NCI-H2107 (cell line): ENCODE measurements at regions not wholly inside any gene's neighbourhood (a gene's known extent, or its start where the extent isn't known, plus 50 kb on each side); places are given as distances from the start of the nearest gene placed in this dataset.
"Not testable (repeated sequence)": the region's sequence is repeated elsewhere in the genome, so short reads cannot be mapped to it uniquely, and the experiment has no call there.

ENCODE experiments used
- DNase-seq: peaks from one replicate; lab custom pipeline; 2025; lab: John Stamatoyannopoulos, UW

DNA sequence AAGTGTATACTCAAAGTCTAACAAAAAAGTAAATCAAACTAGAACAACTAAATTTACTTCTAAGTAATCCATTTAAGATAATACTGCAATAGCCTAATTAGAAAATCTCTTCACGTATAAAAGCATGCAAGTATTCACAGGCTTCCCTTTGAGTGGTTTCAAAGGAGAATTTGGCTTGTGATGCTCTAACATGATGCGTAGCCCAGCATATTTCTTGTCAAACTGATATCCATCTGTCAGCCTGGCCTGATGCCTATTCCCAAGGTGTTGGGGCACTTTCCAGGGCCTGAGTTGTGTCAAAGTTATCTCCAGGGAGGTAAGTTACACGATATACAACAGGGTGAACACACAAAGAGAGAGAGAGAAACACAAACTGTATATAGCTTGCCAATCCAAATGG, 287.0 kb upstream of the MAGEB18 start:
- no peak for DNase-seq

DNA sequence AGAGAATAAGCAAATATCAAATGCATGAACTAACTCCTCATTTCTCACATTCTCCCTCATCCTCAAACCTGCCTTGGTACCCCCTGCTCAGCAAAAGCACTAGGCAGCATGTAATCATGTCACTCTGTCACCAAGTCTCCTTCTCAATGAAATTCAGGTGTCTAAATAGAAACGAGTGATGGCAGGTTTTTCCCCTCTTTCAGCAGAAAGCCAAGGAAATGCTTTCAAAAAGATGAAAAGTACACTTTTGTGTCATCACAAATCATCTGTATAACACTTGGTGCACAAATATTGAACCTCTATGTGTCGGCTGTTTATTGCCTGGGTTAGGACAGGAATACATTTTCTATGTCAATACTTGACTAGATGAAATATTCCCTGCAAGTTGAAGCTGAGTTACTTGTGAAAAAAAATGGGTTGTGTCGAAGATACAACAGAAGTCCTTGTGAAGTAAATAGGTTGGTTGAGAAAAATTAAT, 285.1 kb upstream of the MAGEB18 start:
- DNase-seq: no peak

DNA sequence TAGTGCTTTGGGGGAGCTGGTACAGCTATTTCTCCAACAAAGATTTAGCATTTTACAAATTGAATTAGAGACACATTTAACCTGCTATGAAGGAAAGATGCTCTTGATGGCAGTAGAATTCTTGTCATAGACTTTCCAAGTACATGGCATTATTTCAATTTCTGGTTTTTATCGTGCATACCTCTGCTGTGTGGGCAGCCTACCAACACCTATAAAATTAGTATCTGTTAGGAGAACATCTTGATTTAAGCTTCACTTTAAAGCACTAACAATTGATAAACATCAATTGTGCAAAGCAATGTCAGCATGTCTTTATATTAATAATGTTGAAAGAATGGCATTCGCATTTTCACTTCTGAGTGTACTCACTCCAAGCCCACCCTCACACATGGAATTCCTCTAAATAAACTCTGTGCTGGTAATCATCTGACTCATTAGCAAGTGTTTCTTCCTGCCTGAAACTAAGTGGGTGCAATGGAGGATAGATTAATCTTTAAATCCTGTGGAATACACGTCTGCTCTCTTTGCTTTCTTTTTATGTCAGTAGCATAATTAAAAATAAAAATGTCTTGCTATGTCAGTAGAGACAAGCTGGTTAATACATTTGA, 279.8 kb upstream of the MAGEB18 start:
- no peak for DNase-seq

DNA sequence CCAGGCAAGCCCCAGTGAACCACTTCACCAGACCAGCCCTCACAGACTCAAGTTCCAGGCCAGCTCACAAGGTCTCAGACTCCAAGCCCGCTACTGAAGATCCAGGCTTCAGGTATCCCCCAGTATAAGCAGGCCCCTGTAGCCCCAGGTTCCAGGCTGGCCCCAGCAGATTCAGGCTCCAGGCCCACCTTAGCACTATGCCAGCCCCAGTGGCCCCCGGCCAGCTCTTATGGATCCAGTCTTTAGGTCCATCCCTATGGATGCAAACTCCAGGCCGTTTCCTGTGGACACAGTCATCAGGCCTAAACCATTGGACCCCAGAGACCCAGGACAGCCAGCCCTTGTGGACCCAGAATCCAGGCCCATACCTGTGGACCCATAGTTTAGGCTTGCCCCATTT, 277.8 kb upstream of the MAGEB18 start:
- DNase-seq: no peak

DNA sequence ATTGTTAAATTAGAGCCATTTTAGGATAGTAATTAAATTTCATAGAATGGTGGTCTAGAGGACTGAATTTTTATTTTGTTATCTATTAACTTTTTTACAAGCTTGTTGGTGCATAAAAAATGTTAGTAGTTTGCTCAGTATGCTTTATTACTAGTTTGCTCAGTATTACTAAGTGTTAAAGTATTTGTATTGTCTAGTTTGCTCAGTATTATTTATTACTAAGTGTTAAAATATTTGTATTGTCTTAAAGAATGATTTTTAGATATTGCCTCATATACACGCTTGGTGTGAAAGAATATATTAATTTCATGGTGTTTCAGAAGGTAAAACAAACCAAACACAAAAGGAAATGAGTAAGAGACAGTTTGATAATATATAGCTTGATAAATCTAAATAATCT, 268.4 kb upstream of the MAGEB18 start:
- no peak for DNase-seq

DNA sequence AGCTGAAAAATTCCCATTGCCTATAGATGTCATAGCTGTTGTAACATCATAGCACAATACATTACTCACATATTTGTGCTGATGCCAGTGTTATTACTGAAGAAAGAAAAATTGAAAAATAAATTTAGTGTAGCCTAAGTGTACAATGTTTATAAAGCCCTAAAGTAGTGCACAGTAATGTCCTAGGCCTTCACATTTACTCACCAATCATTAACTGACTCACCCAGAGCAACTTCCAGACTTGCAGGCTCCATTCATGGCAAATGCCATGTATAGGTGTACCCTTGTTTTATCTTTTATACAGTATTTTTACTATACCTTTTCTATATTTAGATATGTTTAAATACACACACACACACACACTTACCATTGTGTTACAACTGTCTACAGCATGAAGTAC, 265.4 kb upstream of the MAGEB18 start:
- DNase-seq: no peak

DNA sequence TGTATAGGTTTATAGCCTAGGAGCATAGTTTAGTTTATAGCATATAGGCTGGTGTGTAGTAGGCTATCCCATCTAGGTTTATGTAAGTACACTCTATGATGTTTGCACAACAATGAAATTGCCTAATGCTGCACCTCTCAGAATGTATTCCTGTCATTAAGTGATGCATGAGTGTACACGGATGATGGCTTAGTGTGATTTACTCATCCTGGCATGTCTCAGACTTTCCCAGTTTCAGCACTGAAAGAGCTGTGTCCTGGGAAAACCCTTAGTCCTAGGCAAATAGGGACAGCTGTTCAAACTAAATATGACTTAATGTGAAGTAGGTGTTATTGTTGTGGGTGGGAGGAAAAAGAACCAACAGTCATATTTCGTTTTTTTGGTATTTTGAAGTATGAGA, 264.9 kb upstream of the MAGEB18 start:
- DNase-seq: no peak

DNA sequence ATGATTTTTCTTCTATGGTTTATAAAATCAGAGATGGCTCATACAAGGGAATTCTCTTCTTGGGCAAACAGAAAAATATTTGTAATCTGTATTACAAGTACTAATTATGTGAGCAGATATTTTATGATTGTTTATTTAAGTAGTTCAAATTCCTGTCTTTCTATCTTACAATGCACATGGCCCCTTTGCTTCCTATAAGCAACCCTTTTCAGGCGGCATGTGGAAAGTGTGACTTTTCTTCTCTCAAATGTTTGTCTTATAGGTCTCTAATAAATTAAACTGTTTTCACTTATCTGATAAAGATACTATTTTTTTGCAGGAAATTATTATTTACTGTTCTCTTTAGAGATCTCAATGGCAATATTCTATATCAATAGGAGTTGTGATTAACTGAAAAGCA, 259.3 kb upstream of the MAGEB18 start:
- DNase-seq: no peak

DNA sequence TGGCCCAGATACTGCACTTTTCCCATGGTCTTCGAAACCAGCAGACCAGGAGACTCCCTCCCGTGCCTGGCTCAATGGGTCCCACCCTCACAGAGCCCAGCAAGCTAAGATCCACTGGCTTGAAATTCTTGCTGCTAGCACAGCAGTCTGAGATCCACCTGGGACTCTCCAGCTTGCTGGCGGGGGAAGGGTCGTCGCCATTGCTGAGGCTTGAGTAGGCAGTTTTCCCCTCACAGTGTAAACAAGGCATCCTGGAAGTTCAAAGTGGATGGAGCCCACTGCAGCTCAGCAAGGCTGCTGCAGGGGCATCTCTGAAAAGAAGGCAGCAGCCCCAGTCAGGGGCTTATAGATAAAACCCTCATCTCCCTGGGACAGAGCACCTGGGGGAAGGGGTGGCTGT, 255.6 kb upstream of the MAGEB18 start:
- DNase-seq: not testable (repeated sequence)

DNA sequence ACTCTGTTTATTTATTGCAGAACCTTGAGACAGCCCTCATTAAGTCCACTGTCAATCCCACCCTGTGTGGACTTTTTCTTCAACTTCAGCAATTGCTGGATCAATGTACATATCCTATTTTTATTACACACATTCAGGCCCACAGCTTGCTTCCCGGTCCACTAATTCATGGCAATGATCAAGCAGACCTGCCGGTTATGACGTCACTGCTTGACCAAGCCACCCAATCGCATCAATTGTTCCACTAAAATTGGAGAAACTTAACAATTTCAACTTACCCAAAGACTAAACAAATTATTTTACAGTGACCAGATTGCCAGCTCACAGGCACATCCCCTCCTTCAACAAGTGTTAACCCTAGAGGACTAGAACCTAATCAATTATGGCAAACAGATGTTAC, 240.4 kb upstream of the MAGEB18 start:
- DNase-seq: no peak

DNA sequence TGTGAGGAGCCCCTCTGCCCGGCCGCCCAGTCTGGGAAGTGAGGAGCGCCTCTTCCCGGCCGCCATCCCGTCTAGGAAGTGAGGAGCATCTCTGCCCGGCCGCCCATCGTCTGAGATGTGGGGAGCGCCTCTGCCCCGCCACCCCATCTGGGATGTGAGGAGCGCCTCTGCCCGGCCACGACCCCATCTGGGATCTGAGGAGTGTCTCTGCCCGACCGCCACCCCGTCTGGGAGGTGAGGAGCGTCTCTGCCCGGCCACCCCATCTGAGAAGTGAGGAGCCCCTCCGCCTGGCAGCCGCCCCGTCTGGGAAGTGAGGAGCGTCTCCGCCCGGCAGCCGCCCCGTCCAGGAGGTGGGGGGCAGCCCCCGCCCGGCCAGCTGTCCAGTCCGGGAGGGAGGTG, 232.4 kb upstream of the MAGEB18 start:
- DNase-seq: not testable (repeated sequence)

DNA sequence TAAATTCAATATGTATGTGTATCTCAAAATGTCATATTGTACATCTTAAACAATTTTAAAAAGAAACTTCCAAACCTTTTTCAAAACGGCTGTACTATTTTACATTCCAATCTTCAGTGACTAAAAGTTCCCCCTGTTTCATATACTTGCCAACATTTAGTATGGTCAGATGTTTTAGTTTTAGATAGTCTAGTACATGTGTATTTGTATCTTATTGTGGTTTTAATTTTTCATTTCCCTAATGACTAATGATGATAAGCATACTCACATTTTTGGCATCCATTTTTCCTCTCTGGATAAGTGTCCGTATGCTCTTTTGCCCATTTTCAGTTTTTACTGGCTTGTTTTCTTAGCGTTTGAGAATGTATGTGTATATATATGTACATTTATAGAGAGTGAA, 212.2 kb upstream of the MAGEB18 start:
- DNase-seq: no peak

DNA sequence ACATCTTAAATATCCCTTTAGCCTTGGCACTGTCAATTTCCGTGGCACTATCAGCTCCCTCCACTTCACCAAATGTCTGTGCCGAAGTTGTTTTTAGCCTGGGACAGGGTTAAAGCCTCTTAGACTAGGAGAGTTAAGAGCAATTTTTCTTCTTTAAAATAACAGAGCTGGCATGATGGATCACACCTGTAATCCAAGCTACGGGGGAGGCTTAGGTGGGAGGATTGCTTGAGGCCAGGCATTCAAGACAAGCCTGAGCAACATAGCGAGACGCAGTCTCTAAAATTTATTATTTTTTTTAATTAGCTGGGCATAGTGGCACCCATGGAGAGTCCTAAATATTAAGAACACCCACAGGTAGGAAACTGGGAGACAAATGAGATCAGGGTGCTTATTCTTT, 209.8 kb upstream of the MAGEB18 start:
- no peak for DNase-seq

DNA sequence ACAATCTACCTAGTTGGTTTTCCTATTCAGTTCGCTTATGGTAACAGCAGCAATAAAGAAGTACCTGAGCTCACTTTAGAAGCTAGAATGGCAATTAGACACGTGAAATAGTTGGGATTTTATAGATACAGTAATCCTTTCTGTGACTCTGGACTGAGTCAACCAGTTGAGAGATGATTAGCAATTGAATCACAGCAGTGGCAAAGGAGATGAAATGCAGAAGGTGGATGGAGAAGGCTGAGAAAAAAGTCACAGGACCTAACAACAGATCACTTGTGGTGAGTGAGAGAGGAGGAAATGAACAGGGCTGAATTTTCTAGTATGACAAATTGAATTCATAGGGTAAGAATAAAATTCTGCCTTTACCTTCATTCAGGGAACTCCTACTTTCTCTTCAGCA, 197.1 kb upstream of the MAGEB18 start:
- DNase-seq: no peak

DNA sequence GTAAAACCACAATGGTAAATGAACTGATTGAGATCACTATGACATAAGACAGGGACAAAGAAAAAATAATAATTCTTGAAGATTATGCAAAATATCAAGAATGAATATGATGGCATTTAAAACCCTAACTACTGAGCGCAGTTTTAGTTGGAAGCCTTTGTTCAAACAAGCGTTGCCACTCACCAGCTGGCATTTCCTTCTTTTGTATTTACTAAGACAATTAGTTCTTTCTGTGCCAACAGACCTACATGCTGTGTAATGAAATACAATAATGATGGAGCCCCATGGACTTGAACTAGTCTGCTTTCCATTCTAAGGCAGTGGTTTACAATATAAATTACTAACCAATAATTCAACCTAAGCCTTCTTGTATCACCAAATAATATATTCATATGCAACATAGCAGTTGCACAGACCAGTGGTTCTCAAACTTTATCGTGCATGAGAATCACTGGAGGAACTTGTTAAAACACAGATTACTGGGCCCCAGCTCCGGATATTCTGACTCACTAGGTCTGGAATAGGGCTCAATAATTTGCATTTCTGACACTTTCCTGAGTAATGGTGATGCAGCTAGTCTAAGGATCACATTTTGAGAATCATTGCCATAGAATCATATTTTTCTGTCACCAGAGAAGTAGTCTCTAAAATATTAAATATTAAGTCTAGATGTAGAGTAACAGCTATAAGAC, 196.4 kb upstream of the MAGEB18 start:
- no peak for DNase-seq

DNA sequence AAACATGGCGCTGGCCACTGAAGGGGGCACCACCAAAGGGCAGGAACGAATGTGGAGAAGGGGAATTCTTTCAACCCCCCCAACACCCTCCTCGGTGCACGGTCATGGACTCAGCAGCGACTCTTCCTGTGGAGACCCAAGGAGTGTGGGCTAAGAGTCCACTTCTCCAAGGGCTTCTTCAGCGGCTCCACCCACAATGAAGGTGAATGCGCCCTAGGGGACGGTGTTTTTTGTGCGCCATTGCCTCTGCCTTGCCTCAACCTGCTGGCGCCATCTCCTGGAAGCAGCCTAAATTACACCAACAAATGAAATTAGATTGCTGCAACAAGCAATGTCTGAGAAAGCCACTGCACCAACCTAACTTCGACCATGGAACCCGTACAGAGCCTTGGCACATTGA, 169.2 kb upstream of the MAGEB18 start:
- no peak for DNase-seq

DNA sequence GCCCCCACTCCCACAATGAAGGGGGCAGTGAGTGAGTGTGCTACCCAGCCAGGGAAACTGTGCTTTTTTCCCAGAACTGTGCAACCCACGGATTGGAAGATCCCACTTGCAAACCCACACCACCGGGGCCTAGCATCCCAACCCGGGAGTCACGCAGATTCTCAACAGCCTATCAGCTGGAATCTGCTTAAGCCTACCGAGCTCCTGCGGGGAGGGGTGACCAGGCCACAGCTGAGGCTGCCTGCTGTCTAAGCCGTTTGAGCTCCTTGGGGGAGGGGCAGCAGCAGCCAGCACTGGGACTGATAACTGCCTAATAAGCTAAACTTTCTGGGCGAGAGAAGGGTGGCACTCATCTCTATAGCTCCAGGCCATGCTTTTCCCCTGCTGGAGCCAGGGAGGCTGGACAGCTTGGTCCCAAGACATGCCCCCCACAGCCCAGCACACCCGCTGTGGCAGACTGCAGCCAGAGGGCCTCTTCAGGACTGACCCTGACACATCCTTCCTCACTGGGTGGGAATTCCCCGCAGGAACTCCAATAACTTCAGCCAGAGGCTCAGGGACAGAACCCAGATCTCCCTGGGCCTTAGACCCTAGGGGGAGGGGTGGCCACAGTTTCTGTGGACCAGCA, 161.3 kb upstream of the MAGEB18 start:
- no peak for DNase-seq

DNA sequence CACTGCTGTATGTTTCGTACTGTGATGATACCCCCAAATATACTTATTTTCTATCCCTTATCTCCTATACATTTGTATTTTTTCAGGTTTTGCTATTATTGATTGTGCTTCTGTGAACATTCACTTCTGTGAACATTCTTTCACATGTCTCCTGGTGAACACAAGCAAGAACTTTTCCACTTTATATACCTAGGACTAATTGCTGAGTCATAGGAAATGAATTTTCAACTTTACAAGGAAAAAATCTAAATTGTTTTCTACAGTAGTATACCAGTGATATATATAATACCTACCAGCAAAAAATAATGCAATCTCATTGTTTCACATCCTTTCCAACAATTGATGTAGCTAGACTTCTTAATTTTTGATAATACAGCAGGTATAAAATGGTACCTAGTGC, 139.5 kb upstream of the MAGEB18 start:
- DNase-seq: no peak

DNA sequence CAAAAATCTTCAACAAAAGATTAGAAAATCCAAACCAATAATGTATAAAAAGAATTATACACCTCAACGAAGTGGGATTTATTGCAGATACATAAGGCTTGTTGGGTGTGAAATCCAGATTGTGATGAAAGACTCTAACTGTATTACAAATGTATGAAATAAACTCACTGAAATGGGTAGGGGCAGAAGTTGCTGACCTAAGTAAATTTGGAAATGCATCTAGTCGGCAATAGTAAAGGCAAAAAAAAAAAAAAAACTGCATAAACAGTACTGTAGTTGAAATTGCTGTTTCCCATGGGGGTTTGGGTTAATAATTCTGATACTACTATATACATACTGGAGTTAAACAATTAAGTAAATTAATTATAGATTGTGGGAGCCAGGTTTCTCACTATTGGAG, 130.7 kb upstream of the MAGEB18 start:
- DNase-seq: no peak

DNA sequence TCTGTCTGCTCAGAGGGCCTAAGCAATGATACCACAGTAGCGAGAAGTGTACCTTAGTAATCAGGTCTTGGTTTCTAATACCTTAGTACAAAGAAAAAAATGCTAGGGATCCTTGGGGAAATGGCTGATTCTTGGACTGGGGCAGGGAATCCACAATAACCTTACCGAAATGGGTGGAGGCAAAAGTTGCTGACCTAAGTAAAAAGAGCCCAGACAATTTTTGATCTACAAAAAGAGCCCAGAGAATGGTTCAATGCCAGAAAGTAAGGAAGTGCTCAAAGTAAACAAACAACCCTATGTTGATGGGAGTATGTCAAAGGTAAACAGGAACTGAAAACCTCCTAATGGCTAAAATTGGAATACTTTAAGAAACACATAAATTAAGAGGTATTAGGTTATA, 130.1 kb upstream of the MAGEB18 start:
- no peak for DNase-seq

DNA sequence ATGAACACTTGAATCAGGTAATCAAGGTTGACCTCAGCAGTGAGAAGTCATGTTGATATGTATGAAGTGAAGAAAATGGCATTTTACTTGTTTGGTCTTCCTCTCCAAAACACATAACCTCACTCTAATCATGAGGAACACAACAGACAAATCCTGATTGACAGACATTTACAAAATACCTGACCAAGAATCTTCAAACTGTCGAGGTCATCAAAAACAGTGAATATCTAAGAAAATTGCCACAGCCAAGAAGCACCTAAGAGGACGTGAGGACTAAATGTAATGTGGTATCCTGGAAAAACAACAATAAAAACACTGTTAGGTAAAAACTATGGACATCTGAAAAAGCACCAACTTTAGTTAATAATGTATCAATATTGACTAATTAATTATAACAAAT, 129.5 kb upstream of the MAGEB18 start:
- DNase-seq: no peak

DNA sequence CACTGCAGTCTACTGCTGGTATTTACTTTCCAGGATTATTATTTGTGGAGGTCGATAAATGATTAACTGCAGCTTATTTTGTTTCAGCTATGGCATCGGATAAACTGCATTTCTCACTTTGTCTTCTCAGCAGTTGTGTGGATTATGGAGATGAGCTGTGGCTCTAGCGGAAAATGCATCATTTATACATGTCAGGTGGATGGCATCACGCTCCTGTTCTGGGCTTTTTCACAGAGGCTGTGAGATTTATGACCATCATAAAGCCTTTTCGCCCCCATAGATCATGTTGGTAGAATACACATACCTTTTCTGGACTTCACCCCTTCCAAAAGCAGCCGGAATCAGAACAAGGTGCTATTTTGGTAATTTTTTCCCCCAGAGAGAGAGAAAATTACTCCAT, 118.8 kb upstream of the MAGEB18 start:
- DNase-seq: no peak

DNA sequence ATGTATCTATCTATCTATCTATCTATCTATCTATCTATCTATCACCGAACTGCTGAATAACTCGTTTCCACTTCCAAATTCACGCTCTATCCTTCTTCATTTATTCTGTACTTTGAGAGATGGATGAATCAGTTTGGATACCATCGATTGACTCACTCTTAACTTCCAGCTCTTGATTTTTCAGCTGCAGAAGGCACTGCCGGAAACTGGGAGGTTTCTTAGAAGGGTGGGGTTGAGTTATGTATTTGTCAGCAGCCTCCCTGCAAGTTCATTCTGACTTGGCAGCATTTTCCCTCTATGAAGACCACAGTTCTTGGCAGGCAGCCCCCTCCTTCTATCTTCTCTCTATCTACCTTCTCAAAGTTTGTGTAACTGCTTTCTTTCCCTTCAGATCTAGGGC, 112.0 kb upstream of the MAGEB18 start:
- no peak for DNase-seq
